H9 (cell line): ENCODE measurements at regions not wholly inside any gene's neighbourhood (a gene's known extent, or its start where the extent isn't known, plus 50 kb on each side); places are given as distances from the start of the nearest gene placed in this dataset.

ENCODE experiments used
- DNase-seq: peaks from one replicate; pipeline ENCODE4 v3.0.0-alpha.2; 2017
- H2AFZ ChIP-seq: one replicate; pipeline ENCODE4 v1.6.1; 2013; ENCODE audit warnings: mild to moderate bottlenecking, low read length, control low read depth, moderate library complexity
- H2AK5ac ChIP-seq: 2 replicates; pipeline ENCODE4 v1.6.1; 2013; ENCODE audit warnings: low read length, control low read depth, mixed read lengths; ENCODE audit not compliant: insufficient read length
- H2BK120ac ChIP-seq: one replicate; pipeline ENCODE4 v1.6.1; 2013; ENCODE audit warnings: low read depth, mild to moderate bottlenecking, low read length, control low read depth, inconsistent platforms; ENCODE audit not compliant: poor library complexity, severe bottlenecking
- H2BK12ac ChIP-seq: 2 replicates; pipeline ENCODE4 v1.6.1; 2013; ENCODE audit warnings: low read length, control low read depth, mixed read lengths, low read depth; ENCODE audit not compliant: insufficient read length
- H2BK15ac ChIP-seq: 2 replicates; pipeline ENCODE4 v1.6.1; 2013; ENCODE audit warnings: low read depth, low read length, control low read depth
- H2BK20ac ChIP-seq: one replicate; pipeline ENCODE4 v1.6.1; 2013; ENCODE audit warnings: low read depth, mild to moderate bottlenecking, low read length, control low read depth, inconsistent platforms; ENCODE audit not compliant: poor library complexity, severe bottlenecking
- H2BK5ac ChIP-seq: 2 replicates; pipeline ENCODE4 v1.6.1; 2013; ENCODE audit warnings: low read length, control low read depth, mixed read lengths; ENCODE audit not compliant: insufficient read length
- H3K14ac ChIP-seq: 2 replicates; pipeline ENCODE4 v1.6.1; 2013; ENCODE audit warnings: low read length, control low read depth; ENCODE audit not compliant: insufficient read depth
- H3K18ac ChIP-seq: 2 replicates; pipeline ENCODE4 v1.6.1; 2013; ENCODE audit warnings: low read depth, mild to moderate bottlenecking, mixed read lengths, low read length, control low read depth; ENCODE audit not compliant: insufficient read length
- H3K23ac ChIP-seq: 2 replicates; pipeline ENCODE4 v1.6.1; 2013; ENCODE audit warnings: low read length, control low read depth, mixed read lengths, low read depth; ENCODE audit not compliant: insufficient read length
- H3K23me2 ChIP-seq: 2 replicates; pipeline ENCODE4 v1.6.1; 2013; ENCODE audit warnings: low read depth, mild to moderate bottlenecking, mixed read lengths, low read length, control low read depth; ENCODE audit not compliant: insufficient read length, poor library complexity, severe bottlenecking
- H3K27ac ChIP-seq: 2 replicates; pipeline ENCODE4 v1.5.1; 2013; ENCODE audit warnings: low read length, control low read depth, mixed read lengths, low read depth; ENCODE audit not compliant: insufficient read length
- H3K27me3 ChIP-seq: 2 replicates; pipeline ENCODE4 v1.6.1; 2013; ENCODE audit warnings: low read length, control low read depth, inconsistent platforms; ENCODE audit not compliant: insufficient read depth
- H3K4ac ChIP-seq: 2 replicates; pipeline ENCODE4 v1.6.1; 2013; ENCODE audit warnings: low read depth, mild to moderate bottlenecking, control low read depth, inconsistent platforms, low read length, moderate library complexity
- H3K4me1 ChIP-seq: 2 replicates; pipeline ENCODE4 v1.6.1; 2013; ENCODE audit warnings: low read length, control low read depth, inconsistent platforms; ENCODE audit not compliant: insufficient read depth
- H3K4me2 ChIP-seq: 2 replicates; pipeline ENCODE4 v1.6.1; 2013; ENCODE audit warnings: low read length, control low read depth, mixed read lengths; ENCODE audit not compliant: insufficient read length, insufficient read depth
- H3K56ac ChIP-seq: 2 replicates; pipeline ENCODE4 v1.6.1; 2013; ENCODE audit warnings: low read depth, mild to moderate bottlenecking, mixed read lengths, low read length, control low read depth; ENCODE audit not compliant: insufficient read length
- H3K79me1 ChIP-seq: 2 replicates; pipeline ENCODE4 v1.6.1; 2013; ENCODE audit warnings: low read depth, mild to moderate bottlenecking, moderate library complexity, low read length, control low read depth, inconsistent platforms; ENCODE audit not compliant: insufficient read depth, poor library complexity, severe bottlenecking
- H3K79me2 ChIP-seq: 2 replicates; pipeline ENCODE4 v1.6.1; 2013; ENCODE audit warnings: low read length, control low read depth, inconsistent platforms; ENCODE audit not compliant: insufficient read depth
- H3K9ac ChIP-seq: 2 replicates; pipeline ENCODE4 v1.6.1; 2013; ENCODE audit warnings: low read length, control low read depth, mixed read lengths; ENCODE audit not compliant: insufficient read length; ENCODE audit errors: extremely low read depth
- H3K9me3 ChIP-seq: one replicate; pipeline ENCODE4 v1.6.1; 2013; ENCODE audit warnings: low read depth, low read length, inconsistent platforms; ENCODE audit not compliant: control insufficient read depth
- H3T11ph ChIP-seq: one replicate; pipeline ENCODE4 v1.6.1; 2013; ENCODE audit warnings: mild to moderate bottlenecking, low read length, control low read depth, inconsistent platforms
- H4K20me1 ChIP-seq: one replicate; pipeline ENCODE4 v1.6.1; 2013; ENCODE audit not compliant: control insufficient read depth, insufficient read length, insufficient read depth
- H4K5ac ChIP-seq: 2 replicates; pipeline ENCODE4 v1.6.1; 2013; ENCODE audit warnings: low read depth, mild to moderate bottlenecking, mixed read lengths, low read length, control low read depth; ENCODE audit not compliant: insufficient read length
- H4K8ac ChIP-seq: replicated peaks from 2 replicates; pipeline ENCODE4 v1.6.1; 2013; ENCODE audit warnings: low read length, control low read depth, mixed read lengths, low read depth; ENCODE audit not compliant: insufficient read length
- H4K91ac ChIP-seq: 2 replicates; pipeline ENCODE4 v1.6.1; 2013; ENCODE audit warnings: low read depth, mild to moderate bottlenecking, moderate library complexity, mixed read lengths, low read length, control low read depth; ENCODE audit not compliant: insufficient read length
- H3K27ac Mint-ChIP-seq, 3 experiments: 2 replicates in 2 of 3; 3 replicates in 1 of 3; pipeline ENCODE4 v1.8.0; 2020 to 2021; ENCODE audit warnings: mixed read lengths in 3 of 3, mild to moderate bottlenecking in 1 of 3, moderate library complexity in 1 of 3
- H3K27me3 Mint-ChIP-seq: 2 replicates; pipeline ENCODE4 v1.8.0; 2021; ENCODE audit warnings: low read depth, mild to moderate bottlenecking, moderate library complexity, mixed read lengths
- H3K36me3 Mint-ChIP-seq, 3 experiments: 2 replicates in 2 of 3; 3 replicates in 1 of 3; pipeline ENCODE4 v1.8.0; 2020 to 2021; ENCODE audit warnings: low read depth in 3 of 3, mixed read lengths in 3 of 3; ENCODE audit not compliant: insufficient read depth in 1 of 3
- H3K4me1 Mint-ChIP-seq, 2 experiments: 2 replicates each; pipeline ENCODE4 v1.8.0; 2020; ENCODE audit warnings: mixed read lengths in 2 of 2
- H3K4me3 Mint-ChIP-seq, 2 experiments: 2 replicates in 1 of 2; 3 replicates in 1 of 2; pipeline ENCODE4 v1.8.0; 2020 to 2021; ENCODE audit warnings: mild to moderate bottlenecking in 2 of 2, mixed read lengths in 2 of 2, moderate library complexity in 1 of 2
- H3K9me3 Mint-ChIP-seq, 2 experiments: 2 replicates in 1 of 2; 3 replicates in 1 of 2; pipeline ENCODE4 v1.8.0; 2020; ENCODE audit warnings: mild to moderate bottlenecking in 2 of 2, mixed read lengths in 2 of 2, moderate library complexity in 1 of 2
- CTCF ChIP-seq: fragments of 200-600 bp; sonication (generic); conservative IDR thresholded peaks from 3 replicates; pipeline ENCODE4 v1.8.0; 2021; ENCODE audit warnings: antibody characterized with exemption, mild to moderate bottlenecking
- WGBS: extraction: QIAGEN DNeasy Blood & Tissue Kit; methylation state at CpG from one replicate; pipeline ENCODE4 v1.1.7; 2013; ENCODE audit warnings: missing lambda C conversion rate, low lambda C conversion rate, mixed read lengths; ENCODE audit not compliant: insufficient read length; ENCODE audit errors: extremely low coverage; 5-methylcytosine and 5-hydroxymethylcytosine counted together

GRCh38 chr18:39519741-39520140, 1954.1 kb upstream of the CELF4 start:
- Histone ChIP-seq H3K27me3 (no peaks in the 10 kb centered on the region), H3K4ac (no peak overlapping the region), H3K56ac (no peak overlapping the region), H2BK15ac (no peak overlapping the region), H3K4me1 (no peaks in the 10 kb centered on the region), H4K20me1 (no peaks in the 10 kb centered on the region), H2BK120ac (no peak overlapping the region), H3K9ac (no peak overlapping the region), H3K23me2 (no peaks in the 10 kb centered on the region), H2AK5ac (no peak overlapping the region), H2BK20ac (no peak overlapping the region), H3K18ac (no peak overlapping the region), H3K79me1 (no peaks in the 10 kb centered on the region), H3K14ac (no peak overlapping the region), H4K91ac (no peak overlapping the region), H3K27ac (no peak overlapping the region), H3K4me2 (no peak overlapping the region), H3K9me3 (no peaks in the 10 kb centered on the region), H2BK12ac (no peak overlapping the region), H3K79me2 (no peaks in the 10 kb centered on the region), H2BK5ac (no peak overlapping the region), H2AFZ (no peak overlapping the region), H4K8ac (no peak overlapping the region), H4K5ac (no peak overlapping the region), H3K23ac (no peak overlapping the region), H3T11ph (no peak overlapping the region)
- Mint-ChIP-seq H3K9me3 (no peaks in the 10 kb centered on the region), H3K4me1 (peaks cover 12% of the 10 kb centered on the region in 2 experiments), H3K27me3 (no peaks in the 10 kb centered on the region), H3K4me3 (no peak overlapping the region), H3K36me3 (no peaks in the 10 kb centered on the region), H3K27ac (0 out of 7 replicates have a peak overlapping the region, but pooled peaks of 1 of the 3 experiments have one; percentile 26)
- TF ChIP-seq CTCF: no peak
- DNase-seq: no peak
- WGBS: no CpG with 5 or more reads among the region's 2 CpGs
